Cardiac muscle cell (in vitro differentiated cells and primary cell): ENCODE measurements at regions not wholly inside any gene's neighbourhood (a gene's known extent, or its start where the extent isn't known, plus 50 kb on each side); places are given as distances from the start of the nearest gene placed in this dataset.

Experiments
- DNase-seq, 2 donors: peaks; one replicate each; pipeline versions ENCODE4 v3.0.0 to v3.0.0-alpha.2; 2010 to 2017; ENCODE audit warnings: low read depth in 1 of 2, low spot score in 1 of 2
- H3K27ac ChIP-seq: fragments of 200-600 bp; sonication (generic); 2 replicates; pipeline ENCODE4 v1.5.1; 2016
- H3K27me3 ChIP-seq: fragments of 200-600 bp; sonication (generic); 2 replicates; pipeline ENCODE4 v1.6.0; 2016; ENCODE audit warnings: control low read depth
- H3K36me3 ChIP-seq: fragments of 200-600 bp; sonication (generic); 2 replicates; pipeline ENCODE4 v1.5.1; 2016; ENCODE audit warnings: control low read depth
- H3K4me1 ChIP-seq: fragments of 200-600 bp; sonication (generic); 2 replicates; pipeline ENCODE4 v1.8.1; 2017; ENCODE audit warnings: low read depth, mild to moderate bottlenecking, mixed run types
- H3K4me3 ChIP-seq: fragments of 200-600 bp; sonication (generic); 2 replicates; pipeline ENCODE4 v1.5.1; 2016; ENCODE audit warnings: mild to moderate bottlenecking
- H3K9me3 ChIP-seq: fragments of 200-600 bp; sonication (generic); 2 replicates; pipeline ENCODE4 v1.5.1; 2017; ENCODE audit warnings: low read depth, mild to moderate bottlenecking, control low read depth
- TF ChIP-seq, protein P1 (sequence below): IDR thresholded peaks from 2 replicates; pipeline ENCODE4 v1.5.1; 2012; ENCODE audit warnings: low read depth, mild to moderate bottlenecking, low read length

DNA sequence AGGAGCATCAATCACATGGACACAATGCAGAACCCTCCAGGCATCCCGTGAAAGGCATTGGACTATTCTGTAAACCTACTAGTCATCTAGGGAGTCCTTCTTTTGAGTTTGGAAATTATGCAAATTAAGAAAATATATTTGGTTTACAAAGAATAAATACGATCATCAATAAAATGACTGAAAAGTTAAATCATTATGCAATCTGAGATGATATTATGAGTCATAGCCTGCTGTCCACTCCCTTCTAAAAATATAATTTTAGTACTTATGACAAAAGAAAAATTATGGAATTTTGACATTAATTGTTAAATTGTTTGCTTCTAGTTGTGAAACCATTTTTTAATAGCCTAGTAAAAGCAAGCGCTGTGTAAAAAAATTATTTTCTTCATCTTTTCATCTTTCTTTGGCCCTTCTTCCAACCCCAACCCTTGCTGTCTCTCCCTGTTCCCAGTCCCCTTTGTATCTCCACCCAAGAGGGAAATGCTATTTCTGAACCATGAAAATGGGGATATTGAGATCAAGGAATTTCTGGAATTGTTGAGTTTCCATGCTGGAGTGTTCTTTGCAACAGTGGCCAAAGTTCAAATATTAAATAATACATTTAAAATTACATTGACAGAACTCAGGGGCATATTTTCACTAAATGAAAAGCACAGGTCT lies 599.8 kb downstream of the COL12A1 start:
- DNase-seq = peak in 1 of 2 donors; percentile 21
- no peaks in the 10 kb centered on the region for H3K9me3 ChIP-seq
- H3K4me1 ChIP-seq = no peaks in the 10 kb centered on the region
- H3K4me3 ChIP-seq = no peak overlapping the region
- TF ChIP-seq, protein P1, sequence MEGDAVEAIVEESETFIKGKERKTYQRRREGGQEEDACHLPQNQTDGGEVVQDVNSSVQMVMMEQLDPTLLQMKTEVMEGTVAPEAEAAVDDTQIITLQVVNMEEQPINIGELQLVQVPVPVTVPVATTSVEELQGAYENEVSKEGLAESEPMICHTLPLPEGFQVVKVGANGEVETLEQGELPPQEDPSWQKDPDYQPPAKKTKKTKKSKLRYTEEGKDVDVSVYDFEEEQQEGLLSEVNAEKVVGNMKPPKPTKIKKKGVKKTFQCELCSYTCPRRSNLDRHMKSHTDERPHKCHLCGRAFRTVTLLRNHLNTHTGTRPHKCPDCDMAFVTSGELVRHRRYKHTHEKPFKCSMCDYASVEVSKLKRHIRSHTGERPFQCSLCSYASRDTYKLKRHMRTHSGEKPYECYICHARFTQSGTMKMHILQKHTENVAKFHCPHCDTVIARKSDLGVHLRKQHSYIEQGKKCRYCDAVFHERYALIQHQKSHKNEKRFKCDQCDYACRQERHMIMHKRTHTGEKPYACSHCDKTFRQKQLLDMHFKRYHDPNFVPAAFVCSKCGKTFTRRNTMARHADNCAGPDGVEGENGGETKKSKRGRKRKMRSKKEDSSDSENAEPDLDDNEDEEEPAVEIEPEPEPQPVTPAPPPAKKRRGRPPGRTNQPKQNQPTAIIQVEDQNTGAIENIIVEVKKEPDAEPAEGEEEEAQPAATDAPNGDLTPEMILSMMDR = no peak
- no peak overlapping the region for H3K27ac ChIP-seq
- no peaks in the 10 kb centered on the region for H3K36me3 ChIP-seq
- H3K27me3 ChIP-seq = no peaks in the 10 kb centered on the region

- H3K36me3 ChIP-seq = no peaks in the 10 kb centered on the region
- no peaks in the 10 kb centered on the region for H3K27me3 ChIP-seq
- TF ChIP-seq, protein P1 = no peak
- H3K4me1 ChIP-seq = no peaks in the 10 kb centered on the region
- no peak overlapping the region for H3K27ac ChIP-seq
- no peaks in the 10 kb centered on the region for H3K9me3 ChIP-seq
- H3K4me3 ChIP-seq = no peak overlapping the region
- DNase-seq = no peak
These were observed 601.6 kb downstream of the COL12A1 start for GRCh38 chr6:74604279-74604678.

DNA sequence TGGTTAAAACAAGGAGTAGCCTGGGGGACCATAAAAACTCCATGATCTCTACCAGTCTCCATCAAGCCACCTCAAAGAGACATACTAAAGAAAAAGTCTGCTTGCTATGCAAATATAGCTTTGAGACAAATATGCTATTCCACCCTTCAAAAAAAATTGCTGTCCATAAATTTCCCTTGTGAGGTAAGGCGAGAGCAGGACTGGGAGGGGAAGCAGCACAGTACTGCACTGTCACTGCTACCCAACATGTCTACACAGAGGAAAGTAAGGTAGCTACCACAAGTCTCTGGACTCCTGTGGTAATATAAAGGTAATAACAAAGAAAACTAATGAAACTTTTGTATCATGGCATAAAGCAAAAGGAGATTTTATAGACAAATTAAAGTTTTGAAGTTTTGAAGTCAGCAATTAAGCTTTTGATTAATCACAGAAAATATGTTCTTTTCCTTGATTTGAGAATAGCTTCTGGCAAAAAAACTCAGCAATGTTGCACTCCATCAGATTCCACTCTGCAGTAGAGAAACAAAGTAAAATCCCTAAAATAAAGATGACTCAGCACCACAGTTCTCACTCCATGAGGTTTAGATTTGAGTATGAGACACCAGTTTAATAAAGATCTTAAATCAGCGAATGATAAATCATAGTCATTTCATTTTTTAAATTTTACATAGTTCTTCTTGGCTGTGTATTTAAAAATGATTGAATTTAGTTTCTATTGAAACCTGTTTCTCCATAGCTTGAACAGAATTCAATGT lies 602.4 kb downstream of the COL12A1 start:
- DNase-seq = no peak
- H3K27ac ChIP-seq = no peak overlapping the region
- H3K4me3 ChIP-seq = no peak overlapping the region
- no peaks in the 10 kb centered on the region for H3K4me1 ChIP-seq
- no peaks in the 10 kb centered on the region for H3K27me3 ChIP-seq
- no peaks in the 10 kb centered on the region for H3K9me3 ChIP-seq
- H3K36me3 ChIP-seq = no peaks in the 10 kb centered on the region
- TF ChIP-seq, protein P1 = no peak

- H3K36me3 ChIP-seq = no peaks in the 10 kb centered on the region
- TF ChIP-seq, protein P1 = no peak
- H3K27me3 ChIP-seq = no peaks in the 10 kb centered on the region
- H3K9me3 ChIP-seq = no peaks in the 10 kb centered on the region
- H3K27ac ChIP-seq = no peak overlapping the region
- no peaks in the 10 kb centered on the region for H3K4me1 ChIP-seq
- no peak for DNase-seq
- H3K4me3 ChIP-seq = no peak overlapping the region
These were observed 603.6 kb downstream of the COL12A1 start for GRCh38 chr6:74602206-74602605.

GRCh38 chr6:74598462-74599393 lies 607.1 kb downstream of the COL12A1 start:
- Histone ChIP-seq H3K36me3 (no peaks in the 10 kb centered on the region), H3K27ac (no peak overlapping the region), H3K4me3 (no peak overlapping the region), H3K9me3 (no peaks in the 10 kb centered on the region), H3K27me3 (no peaks in the 10 kb centered on the region), H3K4me1 (no peaks in the 10 kb centered on the region)
- TF ChIP-seq, protein P1 = no peak
- DNase-seq = no peak
